GM19025 (cell line): ENCODE measurements at regions not wholly inside any gene's neighbourhood (a gene's known extent, or its start where the extent isn't known, plus 50 kb on each side); places are given as distances from the start of the nearest gene placed in this dataset.

Source experiments
- ATAC-seq: cut with Tn5 transposase; IDR thresholded peaks from one replicate; pipeline ENCODE4 v1.9.1; 2021; ENCODE audit warnings: mild to moderate bottlenecking, low read depth, moderate library complexity; ENCODE audit not compliant: unreplicated experiment

- no peak for ATAC-seq
These were observed 77.3 kb upstream of the CNTN1 start for GRCh38 chr12:40614923-40615322.

DNA sequence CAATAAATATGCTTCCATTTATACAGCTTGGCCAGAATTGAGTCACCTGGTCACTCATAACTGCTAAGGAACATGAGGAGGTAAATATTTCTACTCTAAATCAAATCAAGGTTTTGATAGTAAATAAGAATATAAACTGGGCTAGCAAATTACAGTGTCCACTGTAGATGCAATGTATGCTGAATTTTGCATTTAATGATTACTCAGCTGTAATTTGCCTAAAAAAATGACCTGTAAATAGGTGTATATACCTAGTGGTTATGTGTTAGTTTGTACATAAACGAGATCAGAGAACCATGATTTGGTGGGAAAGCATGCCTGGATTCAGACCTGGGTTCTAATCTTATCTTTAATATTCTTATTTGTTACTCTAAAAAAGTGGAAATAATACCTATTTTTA lies 76.6 kb upstream of the CNTN1 start:
- ATAC-seq = no peak

GRCh38 chr12:40616383-40616915 lies 75.8 kb upstream of the CNTN1 start:
- ATAC-seq = no peak

- ATAC-seq = no peak
These were observed 73.6 kb upstream of the CNTN1 start for GRCh38 chr12:40618636-40619035.

DNA sequence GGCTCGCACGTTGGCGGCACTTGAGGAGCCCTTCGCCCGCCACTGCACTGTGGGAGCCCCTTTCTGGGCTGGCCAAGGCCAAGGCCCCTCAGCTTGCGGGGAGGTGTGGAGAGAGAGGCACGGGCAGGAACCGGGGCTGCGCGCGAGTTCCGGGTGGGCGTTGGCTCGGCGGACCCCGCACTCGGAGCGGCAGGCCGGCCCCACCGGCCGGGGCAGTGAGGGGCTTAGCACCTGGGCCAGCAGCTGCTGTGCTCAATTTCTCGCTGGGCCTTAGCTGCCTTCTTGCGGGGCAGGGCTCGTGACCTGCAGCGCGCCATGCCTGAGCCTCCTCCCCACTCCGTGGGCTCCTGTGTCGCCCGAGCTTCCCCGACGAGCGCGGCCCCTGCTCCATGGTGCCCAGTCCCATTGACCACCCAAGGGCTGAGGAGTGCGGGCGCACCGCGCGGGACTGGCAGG lies 71.6 kb upstream of the CNTN1 start:
- ATAC-seq = no peak

DNA sequence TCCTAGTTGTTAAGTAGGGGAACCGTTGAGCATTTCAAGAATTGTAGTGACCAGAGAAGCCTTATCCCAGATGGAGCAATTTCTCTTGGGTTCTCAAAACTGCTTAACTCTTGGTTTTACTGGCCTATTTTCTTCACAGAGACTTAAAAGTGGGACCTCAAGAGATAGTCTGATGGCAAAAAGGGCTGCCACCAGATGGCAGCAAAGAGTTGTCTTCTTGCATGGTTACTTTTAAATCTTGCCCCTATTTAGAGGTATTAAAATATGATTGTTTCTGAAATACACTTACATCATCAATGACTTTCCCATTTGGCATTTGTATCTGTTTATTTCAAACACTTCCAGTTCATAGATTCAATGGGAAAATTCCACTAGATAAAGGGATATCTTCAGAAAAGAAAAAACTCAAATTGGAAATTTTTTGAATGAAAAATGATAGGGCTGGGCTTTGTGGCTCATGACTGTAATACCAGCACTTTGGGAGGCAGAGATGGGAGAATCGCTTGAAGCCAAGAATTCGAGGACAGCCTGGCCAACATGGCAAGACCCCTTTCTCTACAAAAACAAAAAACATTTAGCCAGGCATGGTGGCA lies 69.9 kb upstream of the CNTN1 start:
- ATAC-seq = peak; percentile 52

GRCh38 chr12:40632171-40632570 lies 60.1 kb upstream of the CNTN1 start:
- ATAC-seq = no peak

GRCh38 chr12:40632933-40633332 lies 59.3 kb upstream of the CNTN1 start:
- ATAC-seq = no peak

DNA sequence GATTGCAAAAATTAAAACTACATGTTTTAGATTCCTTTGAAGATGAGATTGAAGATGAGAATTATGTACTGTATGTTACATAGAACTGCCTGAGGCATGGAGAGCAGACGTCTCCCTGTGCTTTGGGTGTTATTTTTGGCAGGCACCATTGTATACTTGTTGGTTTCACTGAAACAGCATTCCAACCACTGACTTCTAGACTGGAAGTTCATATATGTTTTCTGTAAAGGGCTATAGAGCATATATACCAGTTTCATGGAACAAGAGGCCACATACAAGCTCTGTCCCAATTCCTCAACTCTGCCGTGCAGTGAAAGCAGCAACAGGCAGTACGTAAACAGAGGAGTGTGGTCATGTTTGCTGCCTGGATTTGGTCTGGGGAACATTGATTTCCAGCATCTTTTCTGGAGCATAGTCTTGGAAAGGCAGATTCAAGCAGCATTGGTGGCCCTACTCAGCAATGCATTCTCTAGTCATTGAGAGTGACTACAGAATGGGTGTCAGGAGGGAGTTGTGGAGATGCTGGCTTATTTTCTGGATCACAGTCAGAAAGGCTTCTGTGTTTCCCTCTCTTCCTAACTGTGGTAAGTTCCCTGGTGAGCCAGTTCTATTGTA lies 57.6 kb upstream of the CNTN1 start:
- ATAC-seq = no peak

GRCh38 chr12:40635141-40635731 lies 57.0 kb upstream of the CNTN1 start:
- no peak for ATAC-seq
